Activated T-cell treated with anti-CD3 and anti-CD28 coated beads, Interleukin-2, amount 50 U/mL, for 72 hours (primary cell): ENCODE measurements at regions not wholly inside any gene's neighbourhood (a gene's known extent, or its start where the extent isn't known, plus 50 kb on each side); places are given as distances from the start of the nearest gene placed in this dataset.

Source experiments
- ATAC-seq, 2 donors: fragments of 150-1000 bp; cut with Tn5 transposase; replicated peaks in 1 of 2; 2 replicates each; pipeline ENCODE4 v1.10.0; 2021; ENCODE audit warnings: moderate library complexity in 2 of 2, mild to moderate bottlenecking in 1 of 2
- DNase-seq, 2 donors: peaks; one replicate each; pipeline ENCODE4 v3.0.0; 2021 to 2022; ENCODE audit warnings: mixed read lengths in 1 of 2
- H3K27ac Mint-ChIP-seq: one replicate; pipeline ENCODE4 v1.8.0; 2022; ENCODE audit warnings: mild to moderate bottlenecking, moderate library complexity, mixed read lengths
- H3K27me3 Mint-ChIP-seq: one replicate; pipeline ENCODE4 v1.8.0; 2022; ENCODE audit warnings: low read depth, mixed read lengths
- H3K36me3 Mint-ChIP-seq, 2 donors: one replicate each; pipeline ENCODE4 v1.8.0; 2022; ENCODE audit warnings: mixed read lengths in 2 of 2, mild to moderate bottlenecking in 1 of 2; ENCODE audit not compliant: insufficient read depth in 2 of 2
- H3K4me1 Mint-ChIP-seq: one replicate; pipeline ENCODE4 v1.8.0; 2022; ENCODE audit warnings: low read depth, mixed read lengths
- H3K4me3 Mint-ChIP-seq, 2 donors: one replicate each; pipeline ENCODE4 v1.8.0; 2022; ENCODE audit warnings: mild to moderate bottlenecking in 2 of 2, mixed read lengths in 2 of 2, moderate library complexity in 2 of 2
- H3K9me3 Mint-ChIP-seq, 2 donors: one replicate each; pipeline ENCODE4 v1.8.0; 2022; ENCODE audit warnings: mixed read lengths in 2 of 2

DNA sequence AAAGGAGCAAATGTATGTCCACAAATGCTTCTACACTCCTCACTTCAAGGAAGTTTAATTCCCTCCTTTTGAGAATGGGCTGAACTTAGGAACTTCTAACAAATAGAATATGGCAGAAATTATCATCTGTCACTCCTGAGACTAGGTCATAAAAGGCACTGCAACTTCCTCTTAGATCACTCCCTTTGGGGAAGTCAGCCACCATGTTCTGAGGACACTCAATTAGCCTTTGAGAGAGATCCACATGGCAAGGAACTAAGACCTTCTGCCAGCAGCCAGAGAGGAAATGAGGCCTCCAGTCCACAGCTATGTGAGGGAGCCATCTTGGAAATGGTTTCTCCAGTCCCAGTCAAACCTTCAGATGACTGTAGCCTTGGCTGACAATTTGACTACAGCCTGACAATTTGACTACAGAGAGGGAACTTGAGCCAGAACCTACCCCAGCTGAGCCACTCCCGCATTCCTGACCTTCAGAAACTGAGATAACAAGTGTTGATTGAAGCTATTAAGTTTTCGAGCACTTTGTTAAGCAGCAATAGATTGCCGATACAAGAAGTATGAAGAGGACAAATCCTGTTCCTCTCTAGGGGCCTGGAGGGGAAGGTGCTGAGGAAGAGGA lies 113.4 kb upstream of the SEC14L1 start:
- H3K4me1 Mint-ChIP-seq, result no peaks in the 10 kb centered on the region
- ATAC-seq, result no peak
- H3K36me3 Mint-ChIP-seq, result peaks cover 2% of the 10 kb centered on the region in 2 donors
- no peaks in the 10 kb centered on the region for H3K27me3 Mint-ChIP-seq
- no peak overlapping the region for H3K4me3 Mint-ChIP-seq
- no peak for DNase-seq
- peaks cover 8% of the 10 kb centered on the region in 2 donors for H3K9me3 Mint-ChIP-seq
- H3K27ac Mint-ChIP-seq, result no peak overlapping the region

DNA sequence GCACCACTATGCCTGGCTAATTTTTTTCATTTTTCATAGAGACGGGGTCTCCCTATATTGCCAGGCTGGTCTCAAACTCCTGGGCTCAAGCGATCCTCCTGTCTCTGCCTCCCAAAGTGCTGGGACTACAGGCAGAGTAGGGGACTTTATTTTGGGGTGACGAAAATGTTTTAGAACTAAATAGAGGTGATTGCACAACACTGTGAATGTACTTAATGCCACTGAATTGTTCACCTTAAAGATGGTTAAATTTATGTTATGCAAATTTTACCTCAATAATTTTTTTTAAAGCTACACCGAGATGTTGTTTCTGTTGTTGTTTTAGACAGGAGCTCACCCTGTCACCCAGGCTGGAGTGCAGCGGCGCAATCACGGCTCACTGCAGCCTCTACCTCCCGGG lies 111.9 kb upstream of the SEC14L1 start:
- Mint-ChIP-seq H3K9me3 (peaks cover 8% of the 10 kb centered on the region in 2 donors), H3K4me3 (no peak overlapping the region), H3K27me3 (no peaks in the 10 kb centered on the region), H3K27ac (no peak overlapping the region), H3K36me3 (peaks cover 2% of the 10 kb centered on the region in 2 donors), H3K4me1 (no peaks in the 10 kb centered on the region)
- no peak for DNase-seq
- ATAC-seq, result no peak

DNA sequence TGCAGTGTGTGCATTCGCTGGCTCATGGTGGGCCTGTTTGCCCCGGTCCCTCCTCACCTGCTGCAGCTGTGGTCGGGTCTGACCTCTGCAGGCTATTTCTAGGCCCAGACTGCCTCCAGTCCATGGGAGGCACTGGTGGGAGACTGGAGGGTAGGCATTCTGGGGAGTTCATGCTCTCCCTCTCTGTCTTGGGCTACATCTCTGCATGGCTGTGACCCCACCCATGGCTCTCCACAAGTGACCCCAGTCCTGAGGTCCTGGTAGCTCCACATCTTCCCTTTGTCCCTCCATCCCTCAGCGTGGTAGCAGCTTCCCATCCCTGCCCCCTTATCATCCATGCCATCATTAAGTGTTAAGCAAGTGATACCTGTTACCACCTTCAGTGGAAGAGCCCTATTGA lies 107.8 kb upstream of the SEC14L1 start:
- Mint-ChIP-seq H3K4me1 (no peaks in the 10 kb centered on the region), H3K36me3 (peaks cover 2% of the 10 kb centered on the region in 2 donors), H3K9me3 (peaks cover 2 to 7% of the 10 kb centered on the region in 2 donors), H3K4me3 (no peak overlapping the region), H3K27ac (no peak overlapping the region), H3K27me3 (peaks cover 22% of the 10 kb centered on the region)
- DNase-seq (no peak), ATAC-seq (no peak)

DNA sequence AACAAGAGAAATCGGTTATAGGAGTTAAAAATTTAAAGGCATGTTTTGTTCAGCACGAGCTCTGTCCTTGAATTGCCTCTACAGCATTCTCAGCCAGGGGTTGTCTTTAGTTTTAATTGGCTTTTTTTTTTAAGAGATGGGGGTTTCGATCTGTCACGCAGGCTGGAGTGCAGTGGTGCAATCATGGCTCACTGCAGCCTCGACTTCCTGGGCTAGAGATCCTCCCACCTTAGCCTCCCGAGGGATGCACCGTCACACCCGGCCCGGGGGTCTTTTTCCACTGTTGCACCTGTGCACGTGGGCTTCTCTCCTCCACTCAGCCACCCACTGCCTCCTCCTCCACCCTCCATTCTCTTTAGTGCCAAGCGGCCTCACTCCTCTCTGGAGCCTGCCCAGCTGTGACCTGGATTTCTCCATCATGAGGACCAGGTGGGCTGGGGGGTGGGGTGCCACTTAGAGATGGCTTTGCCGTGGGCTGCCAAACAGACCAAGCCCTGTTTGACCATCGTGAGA lies 106.8 kb upstream of the SEC14L1 start:
- no peaks in the 10 kb centered on the region for H3K4me1 Mint-ChIP-seq
- DNase-seq, result no peak
- H3K36me3 Mint-ChIP-seq, result peaks cover 2% of the 10 kb centered on the region in 2 donors
- H3K9me3 Mint-ChIP-seq, result peaks cover 2 to 7% of the 10 kb centered on the region in 2 donors
- H3K27ac Mint-ChIP-seq, result no peak overlapping the region
- no peak overlapping the region for H3K4me3 Mint-ChIP-seq
- peaks cover 22% of the 10 kb centered on the region for H3K27me3 Mint-ChIP-seq
- no peak for ATAC-seq

DNA sequence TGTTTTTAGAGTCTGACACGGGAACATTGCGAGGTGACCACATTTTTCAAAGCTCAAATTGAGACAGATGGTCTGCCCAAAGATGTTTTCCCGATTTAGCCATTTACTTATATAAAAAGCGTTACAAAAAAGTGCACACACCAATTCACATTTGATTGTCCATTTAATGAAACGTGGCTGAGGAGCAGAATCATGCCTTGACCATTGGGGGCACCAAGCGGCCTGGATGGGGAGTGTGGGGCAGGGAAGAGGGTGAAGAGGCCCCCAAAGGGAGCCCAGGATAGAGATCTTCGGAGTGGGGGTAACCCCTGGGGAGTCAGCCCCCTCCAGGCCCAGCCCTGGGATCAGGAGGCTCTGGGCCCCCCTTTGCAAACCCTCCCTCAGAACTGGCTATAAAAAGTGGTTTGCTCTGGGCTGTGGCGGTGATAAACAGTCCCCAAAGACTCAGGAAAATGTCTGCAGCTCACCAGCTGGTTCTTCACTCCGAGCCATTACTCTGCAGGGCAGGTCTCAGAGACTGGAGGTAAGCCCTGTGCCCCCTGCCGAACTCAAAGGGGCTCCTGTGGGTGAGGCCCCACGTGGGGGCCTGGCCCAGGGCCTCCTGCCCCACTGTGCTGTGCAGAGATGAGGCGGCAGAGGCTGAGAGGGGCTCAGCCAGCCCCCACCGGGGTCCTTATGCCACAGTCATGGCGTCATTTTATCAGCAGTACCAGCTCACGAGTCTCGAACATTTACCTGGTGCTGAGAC lies 105.9 kb upstream of the SEC14L1 start:
- ATAC-seq, result no peak
- H3K36me3 Mint-ChIP-seq, result peaks cover 2% of the 10 kb centered on the region in 2 donors
- peaks cover 2 to 7% of the 10 kb centered on the region in 2 donors for H3K9me3 Mint-ChIP-seq
- peaks cover 22% of the 10 kb centered on the region for H3K27me3 Mint-ChIP-seq
- no peak for DNase-seq
- H3K4me1 Mint-ChIP-seq, result no peaks in the 10 kb centered on the region
- no peak overlapping the region for H3K4me3 Mint-ChIP-seq
- no peak overlapping the region for H3K27ac Mint-ChIP-seq

- Mint-ChIP-seq H3K4me1 (no peaks in the 10 kb centered on the region), H3K9me3 (peaks cover 2 to 7% of the 10 kb centered on the region in 2 donors), H3K4me3 (no peak overlapping the region), H3K27ac (no peak overlapping the region), H3K36me3 (peaks cover 2% of the 10 kb centered on the region in 2 donors), H3K27me3 (peaks cover 22% of the 10 kb centered on the region)
- no peak for ATAC-seq
- DNase-seq, result no peak
These were observed 105.2 kb upstream of the SEC14L1 start for GRCh38 chr17:77035526-77035925.

- H3K9me3 Mint-ChIP-seq, result peaks cover 2 to 5% of the 10 kb centered on the region in 2 donors
- no peaks in the 10 kb centered on the region for H3K4me1 Mint-ChIP-seq
- DNase-seq (no peak), ATAC-seq (no peak)
- H3K27ac Mint-ChIP-seq, result no peak overlapping the region
- no peak overlapping the region for H3K4me3 Mint-ChIP-seq
- H3K27me3 Mint-ChIP-seq, result peaks cover 22% of the 10 kb centered on the region
- H3K36me3 Mint-ChIP-seq, result no peaks in the 10 kb centered on the region
These were observed 104.5 kb upstream of the SEC14L1 start for GRCh38 chr17:77036136-77036840.

DNA sequence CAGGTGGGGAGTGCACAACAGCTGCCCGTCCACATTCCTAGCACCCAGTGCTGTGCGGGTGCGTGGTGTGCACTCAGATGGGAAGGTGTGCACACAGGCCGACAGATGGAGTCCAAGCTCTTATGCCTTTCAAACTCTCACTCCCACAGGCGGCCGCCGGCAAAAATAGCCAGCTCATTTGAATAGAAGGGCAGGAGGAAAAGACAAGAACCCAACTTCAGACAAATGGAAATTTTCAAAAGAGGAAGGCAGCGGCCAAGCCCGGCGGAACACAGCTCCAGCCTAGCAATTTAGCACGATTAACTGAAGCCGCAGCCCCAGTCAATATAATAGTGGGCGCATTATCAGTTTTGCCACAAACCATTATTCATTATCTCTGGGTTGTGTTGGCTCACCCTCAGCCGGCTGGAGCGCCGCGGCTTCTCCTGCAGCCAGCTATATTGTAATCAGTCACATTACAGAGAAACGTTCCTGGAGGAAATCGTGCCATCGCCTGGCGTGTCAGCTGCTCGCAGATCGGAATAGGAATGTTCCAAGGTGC lies 103.9 kb upstream of the SEC14L1 start:
- Mint-ChIP-seq H3K4me1 (no peaks in the 10 kb centered on the region), H3K27me3 (peaks cover 22% of the 10 kb centered on the region), H3K9me3 (peaks cover 2% of the 10 kb centered on the region in 2 donors), H3K36me3 (no peaks in the 10 kb centered on the region), H3K27ac (no peak overlapping the region), H3K4me3 (no peak overlapping the region)
- ATAC-seq (no peak), DNase-seq (no peak)

GRCh38 chr17:77037943-77038342 lies 102.8 kb upstream of the SEC14L1 start:
- H3K27me3 Mint-ChIP-seq, result peaks cover 22% of the 10 kb centered on the region
- H3K4me1 Mint-ChIP-seq, result no peaks in the 10 kb centered on the region
- H3K9me3 Mint-ChIP-seq, result no peaks in the 10 kb centered on the region
- no peak for ATAC-seq
- no peak overlapping the region for H3K27ac Mint-ChIP-seq
- H3K36me3 Mint-ChIP-seq, result no peaks in the 10 kb centered on the region
- DNase-seq, result no peak
- H3K4me3 Mint-ChIP-seq, result no peak overlapping the region

- Mint-ChIP-seq H3K4me1 (no peaks in the 10 kb centered on the region), H3K27me3 (peaks cover 22% of the 10 kb centered on the region), H3K36me3 (no peaks in the 10 kb centered on the region), H3K4me3 (no peak overlapping the region), H3K9me3 (no peaks in the 10 kb centered on the region), H3K27ac (no peak overlapping the region)
- DNase-seq (no peak), ATAC-seq (no peak)
These were observed 101.7 kb upstream of the SEC14L1 start for GRCh38 chr17:77038884-77039555.

DNA sequence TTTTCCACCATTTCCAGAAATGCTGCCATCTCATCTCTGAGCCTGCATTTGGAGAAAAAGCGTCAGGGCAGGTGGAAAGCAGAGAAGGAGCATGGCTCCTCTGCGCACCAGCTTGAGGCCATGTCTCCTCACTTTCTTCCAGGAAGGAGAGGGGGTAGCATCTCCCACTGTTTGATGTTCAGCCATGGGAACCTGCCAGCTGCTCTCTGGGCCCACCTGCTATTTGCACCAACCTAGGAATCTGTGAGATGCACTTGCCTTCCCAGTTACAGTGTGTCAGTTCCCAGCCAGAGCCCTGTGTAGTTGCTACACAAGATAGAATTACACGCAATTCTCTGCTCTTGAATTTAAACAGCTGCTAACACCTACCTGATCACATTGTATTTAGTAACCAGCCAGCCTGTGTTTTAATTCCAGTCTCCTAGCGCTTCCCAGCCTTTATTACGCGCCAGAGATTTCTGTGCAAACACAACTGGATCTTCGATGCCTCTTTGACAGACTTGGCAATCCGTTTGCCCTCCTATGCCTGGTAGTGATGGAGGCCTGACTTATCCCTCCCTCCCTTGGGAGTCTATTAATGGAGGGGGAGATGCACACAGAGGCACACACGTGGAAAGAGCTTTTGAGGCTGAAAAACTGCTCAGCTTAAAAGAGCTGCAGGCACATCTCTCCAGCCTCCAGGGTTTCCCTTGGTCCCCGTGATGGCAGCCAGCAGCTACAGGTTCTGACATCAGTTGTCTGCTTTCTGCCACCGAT lies 98.1 kb upstream of the SEC14L1 start:
- Mint-ChIP-seq H3K9me3 (no peaks in the 10 kb centered on the region), H3K4me3 (no peak overlapping the region)

DNA sequence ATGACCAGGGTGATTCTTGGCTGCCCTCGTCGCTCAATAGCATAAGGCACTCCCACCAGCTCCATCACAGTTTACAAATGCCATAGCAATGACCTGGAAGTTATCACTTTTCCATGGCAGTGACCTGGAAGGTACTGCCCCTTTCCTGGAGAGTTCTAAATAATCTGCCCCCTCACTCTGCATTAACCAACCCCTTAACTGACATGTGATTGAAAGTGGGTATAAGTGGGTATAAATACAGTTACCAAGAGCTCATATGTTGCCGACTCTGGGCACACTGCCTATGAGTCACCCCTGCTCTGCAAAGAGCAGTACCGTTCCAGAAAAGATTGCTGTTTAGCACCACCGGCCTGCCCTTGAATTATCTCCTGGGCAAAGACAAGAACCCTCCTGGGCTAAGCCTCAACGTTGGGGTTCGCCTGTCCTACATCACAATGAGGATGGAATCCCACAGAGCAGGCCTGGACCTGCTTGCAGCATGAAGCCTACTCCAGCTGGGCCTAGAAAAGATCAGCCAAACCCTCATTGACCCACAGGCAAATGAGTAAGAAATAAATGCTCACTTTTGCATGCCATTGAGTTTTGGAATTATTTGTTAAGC lies 95.2 kb upstream of the SEC14L1 start:
- H3K36me3 Mint-ChIP-seq, result no peaks in the 10 kb centered on the region
- H3K4me1 Mint-ChIP-seq, result no peaks in the 10 kb centered on the region
- DNase-seq (no peak), ATAC-seq (no peak)
- H3K4me3 Mint-ChIP-seq, result no peak overlapping the region
- no peaks in the 10 kb centered on the region for H3K9me3 Mint-ChIP-seq
- H3K27me3 Mint-ChIP-seq, result no peaks in the 10 kb centered on the region
- H3K27ac Mint-ChIP-seq, result no peak overlapping the region

More for the DNA sequence above, 98.1 kb upstream of the SEC14L1 start:
- Mint-ChIP-seq H3K36me3 (no peaks in the 10 kb centered on the region), H3K27ac (no peak overlapping the region), H3K27me3 (peaks cover 1% of the 10 kb centered on the region), H3K4me1 (no peaks in the 10 kb centered on the region)
- no peak for ATAC-seq
- no peak for DNase-seq
